ENCODE measurements at regions not wholly inside any gene's neighbourhood (a gene's known extent, or its start where the extent isn't known, plus 50 kb on each side); places are given as distances from the start of the nearest gene placed in this dataset.

DNA sequence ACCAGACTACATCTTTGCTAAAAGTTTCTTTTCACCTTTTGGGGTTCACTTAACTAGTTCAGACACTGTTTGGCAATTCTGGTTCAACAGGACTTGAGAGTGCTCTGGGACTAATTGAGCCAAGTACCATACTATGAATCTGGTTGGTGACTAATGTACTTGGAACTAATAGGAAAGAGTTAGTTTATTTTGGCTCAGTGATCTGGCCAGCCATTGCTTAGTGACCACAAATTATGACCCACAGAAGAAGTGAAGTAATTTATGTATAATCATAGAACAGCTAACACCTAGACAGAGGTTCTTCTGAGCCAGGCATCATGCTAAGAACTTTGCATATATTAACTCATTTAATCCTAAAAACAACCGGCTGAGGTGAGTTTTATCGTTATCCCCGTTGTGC lies 126.5 kb upstream of the JCAD start:
- no peak for DNase-seq (ENCODE audit: extremely low spot score)
- ChIA-PET POLR2A (no interaction called here), CTCF (interaction anchor here (0.6 kb wide), 1 partner anchor 183 kb away, joined by 4 read pairs; no protein-coding TSS in a partner anchor)
- TF ChIP-seq SP1 (IDR thresholded peaks at IDR 0.05), result no peak
- no peak for TF ChIP-seq FOXM1 (IDR thresholded peaks at IDR 0.05; ENCODE audit: borderline replicate concordance)
- TF ChIP-seq L3MBTL2 (conservative IDR thresholded peaks at IDR 0.05), result no peak
- no peak for TF ChIP-seq SUZ12 (IDR thresholded peaks at IDR 0.05)
- TF ChIP-seq LEF1 (IDR thresholded peaks at IDR 0.05; ENCODE audit: borderline replicate concordance), result no peak
- no peak for TF ChIP-seq FOXA1 (IDR thresholded peaks at IDR 0.05)
- no peak for TF ChIP-seq ARNT (IDR thresholded peaks at IDR 0.05)
- no peak for TF ChIP-seq ELF4 (IDR thresholded peaks at IDR 0.05)
- TF ChIP-seq BHLHE40 (IDR thresholded peaks at IDR 0.05; ENCODE audit: borderline replicate concordance), result no peak
- TF ChIP-seq FOXK2 (IDR thresholded peaks at IDR 0.05), result no peak
- TF ChIP-seq TARDBP (IDR thresholded peaks at IDR 0.05), result no peak
- no peak for TF ChIP-seq CTBP1 (IDR thresholded peaks at IDR 0.05; ENCODE audit: borderline replicate concordance)
- no peak for TF ChIP-seq NFRKB (IDR thresholded peaks at IDR 0.05)
- TF ChIP-seq, protein P1, sequence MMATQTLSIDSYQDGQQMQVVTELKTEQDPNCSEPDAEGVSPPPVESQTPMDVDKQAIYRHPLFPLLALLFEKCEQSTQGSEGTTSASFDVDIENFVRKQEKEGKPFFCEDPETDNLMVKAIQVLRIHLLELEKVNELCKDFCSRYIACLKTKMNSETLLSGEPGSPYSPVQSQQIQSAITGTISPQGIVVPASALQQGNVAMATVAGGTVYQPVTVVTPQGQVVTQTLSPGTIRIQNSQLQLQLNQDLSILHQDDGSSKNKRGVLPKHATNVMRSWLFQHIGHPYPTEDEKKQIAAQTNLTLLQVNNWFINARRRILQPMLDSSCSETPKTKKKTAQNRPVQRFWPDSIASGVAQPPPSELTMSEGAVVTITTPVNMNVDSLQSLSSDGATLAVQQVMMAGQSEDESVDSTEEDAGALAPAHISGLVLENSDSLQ (IDR thresholded peaks at IDR 0.05), result no peak
- no peak for TF ChIP-seq ZNF384 (IDR thresholded peaks at IDR 0.05)
- TF ChIP-seq HDGF (IDR thresholded peaks at IDR 0.05; ENCODE audit: borderline replicate concordance), result no peak

DNA sequence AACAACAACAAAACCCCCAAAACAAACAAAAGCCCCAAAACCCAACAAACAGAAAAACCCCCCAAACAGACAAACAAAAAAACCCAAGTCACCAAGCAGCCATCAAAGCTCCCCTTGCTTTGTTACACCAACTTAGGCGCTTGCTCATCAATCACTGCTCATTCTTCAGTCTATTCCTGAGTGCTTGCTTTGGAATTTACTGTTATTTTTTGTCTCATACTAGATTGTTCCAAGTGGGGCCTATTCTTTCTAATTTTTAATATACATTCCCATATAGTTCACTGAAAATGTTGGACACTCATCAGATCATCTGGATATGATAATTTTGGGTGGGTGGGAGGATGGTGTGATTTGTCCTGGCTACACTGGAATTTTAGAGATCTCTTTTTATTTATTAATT lies 126.0 kb upstream of the JCAD start:
- POLR2A ChIA-PET, result no interaction called here

DNA sequence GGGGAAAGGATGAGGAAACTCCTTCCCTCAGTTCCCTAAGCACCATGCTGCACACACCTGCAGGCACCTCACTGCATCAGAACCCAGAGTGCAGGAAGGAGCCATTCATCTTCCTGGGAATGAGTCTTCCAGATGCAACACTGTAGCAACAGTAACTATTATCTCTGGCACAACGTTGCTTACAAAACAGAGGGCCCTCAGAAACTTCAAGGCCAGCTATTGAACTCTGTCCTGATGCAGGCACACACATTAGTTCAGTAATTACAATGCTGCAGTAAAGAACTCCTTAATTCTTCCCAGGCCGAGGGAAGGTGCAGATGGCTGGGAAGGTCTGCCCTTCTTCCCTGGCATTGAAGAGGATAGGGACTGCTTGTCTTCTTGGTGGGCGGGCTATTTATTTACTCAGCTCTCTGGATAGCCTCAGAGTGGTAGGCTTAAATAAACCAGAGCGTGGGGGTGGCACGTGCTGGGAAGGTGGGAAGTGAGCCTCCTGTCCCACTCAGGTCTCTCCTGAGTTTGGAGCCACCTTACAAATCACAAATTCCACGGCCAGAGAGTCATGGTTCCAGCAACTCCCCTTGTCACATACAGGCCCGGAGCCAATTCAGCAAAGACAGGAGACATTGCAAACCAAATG lies 125.1 kb upstream of the JCAD start:
- ChIA-PET CTCF (no interaction called here), POLR2A (no interaction called here)
- TF ChIP-seq FOXK2 (IDR thresholded peaks at IDR 0.05), result no peak
- TF ChIP-seq CTBP1 (IDR thresholded peaks at IDR 0.05; ENCODE audit: borderline replicate concordance), result no peak
- no peak for DNase-seq (ENCODE audit: extremely low spot score)

More for the DNA sequence above, 126.0 kb upstream of the JCAD start:
- TF ChIP-seq FOXK2 (IDR thresholded peaks at IDR 0.05) (no peak), FOXA1 (IDR thresholded peaks at IDR 0.05) (no peak), FOXM1 (IDR thresholded peaks at IDR 0.05; ENCODE audit: borderline replicate concordance) (no peak), CTBP1 (IDR thresholded peaks at IDR 0.05; ENCODE audit: borderline replicate concordance) (no peak), NFRKB (IDR thresholded peaks at IDR 0.05) (no peak), LEF1 (IDR thresholded peaks at IDR 0.05; ENCODE audit: borderline replicate concordance) (no peak), ARNT (IDR thresholded peaks at IDR 0.05) (no peak), TARDBP (IDR thresholded peaks at IDR 0.05) (no peak), L3MBTL2 (conservative IDR thresholded peaks at IDR 0.05) (no peak), SUZ12 (IDR thresholded peaks at IDR 0.05) (no peak), BHLHE40 (IDR thresholded peaks at IDR 0.05; ENCODE audit: borderline replicate concordance) (no peak)
- TF ChIP-seq, protein P1 (IDR thresholded peaks at IDR 0.05), result no peak
- no peak for DNase-seq (ENCODE audit: extremely low spot score)
- CTCF ChIA-PET, result no interaction called here

DNA sequence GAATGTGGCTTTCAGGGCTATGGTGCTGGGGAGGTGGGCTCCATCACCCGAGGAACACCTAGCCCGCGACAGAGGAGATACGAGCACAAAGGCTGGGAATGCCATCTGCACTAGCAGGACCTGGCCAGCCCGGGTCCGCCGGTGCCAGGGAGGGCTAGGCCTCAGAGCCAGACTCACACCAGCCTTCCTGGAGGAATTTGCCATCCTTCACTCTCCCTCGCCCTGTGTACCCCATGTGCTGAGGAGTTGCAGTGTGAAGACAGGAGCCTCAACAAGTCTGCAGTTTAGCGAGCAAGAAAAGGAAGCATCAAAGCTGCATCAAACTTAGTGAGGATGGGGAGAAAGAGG lies 123.6 kb upstream of the JCAD start:
- DNase-seq (ENCODE audit: extremely low spot score), result no peak
- TF ChIP-seq BHLHE40 (IDR thresholded peaks at IDR 0.05; ENCODE audit: borderline replicate concordance), result no peak
- TF ChIP-seq L3MBTL2 (conservative IDR thresholded peaks at IDR 0.05), result no peak
- no peak for TF ChIP-seq FOXA1 (IDR thresholded peaks at IDR 0.05)
- no peak for TF ChIP-seq CTBP1 (IDR thresholded peaks at IDR 0.05; ENCODE audit: borderline replicate concordance)
- no peak for TF ChIP-seq ELF4 (IDR thresholded peaks at IDR 0.05)
- TF ChIP-seq ZNF384 (IDR thresholded peaks at IDR 0.05), result no peak
- TF ChIP-seq FOXK2 (IDR thresholded peaks at IDR 0.05), result no peak
- no peak for TF ChIP-seq SP1 (IDR thresholded peaks at IDR 0.05)
- TF ChIP-seq SUZ12 (IDR thresholded peaks at IDR 0.05), result no peak
- TF ChIP-seq FOXM1 (IDR thresholded peaks at IDR 0.05; ENCODE audit: borderline replicate concordance), result no peak
- TF ChIP-seq ARNT (IDR thresholded peaks at IDR 0.05), result no peak
- no peak for TF ChIP-seq TARDBP (IDR thresholded peaks at IDR 0.05)
- no peak for TF ChIP-seq NFRKB (IDR thresholded peaks at IDR 0.05)
- TF ChIP-seq LEF1 (IDR thresholded peaks at IDR 0.05; ENCODE audit: borderline replicate concordance), result no peak
- TF ChIP-seq HDGF (IDR thresholded peaks at IDR 0.05; ENCODE audit: borderline replicate concordance), result no peak
- TF ChIP-seq, protein P1 (IDR thresholded peaks at IDR 0.05), result no peak
- ChIA-PET CTCF (no interaction called here), POLR2A (no interaction called here)

DNA sequence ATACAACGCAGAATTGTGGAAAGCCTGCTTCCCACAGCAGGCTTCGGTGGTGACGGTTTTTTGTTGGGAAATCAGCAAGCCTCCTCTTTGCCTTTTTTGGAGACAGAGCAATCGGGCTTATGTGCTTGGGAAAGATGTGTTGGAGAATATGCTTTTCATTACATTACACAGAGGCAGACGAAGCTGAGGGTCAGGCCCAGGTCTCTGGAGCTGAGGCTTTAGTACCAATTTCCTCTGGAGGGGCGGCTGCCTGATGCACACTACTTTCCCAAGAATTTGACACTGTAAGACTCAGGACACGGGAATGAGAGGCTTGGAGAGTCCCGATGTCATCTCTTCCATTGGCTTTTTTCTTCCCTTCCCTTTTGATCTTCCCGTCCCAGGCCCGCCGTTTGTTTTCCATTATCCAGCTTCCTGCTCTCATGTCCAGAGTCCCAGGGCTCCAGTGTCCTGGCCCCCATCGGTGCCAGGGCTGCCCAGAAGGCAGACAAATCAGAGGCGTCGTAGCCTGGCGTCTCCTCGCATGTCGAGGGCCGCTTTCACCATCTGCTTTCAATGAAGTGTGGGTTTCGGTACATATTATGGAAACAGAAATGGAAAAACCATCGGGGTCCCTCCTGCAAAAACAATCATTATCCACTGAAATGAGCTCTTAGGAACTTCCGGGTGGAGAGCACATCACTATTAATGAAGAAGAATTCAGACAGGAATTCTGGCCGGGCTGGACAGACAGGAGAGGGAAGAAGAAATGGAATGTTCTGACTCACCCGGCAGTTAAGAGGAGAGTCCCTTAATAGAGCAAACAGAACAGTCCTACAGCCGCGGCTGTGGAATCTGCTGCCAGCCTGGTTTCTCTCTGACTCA lies 123.0 kb upstream of the JCAD start:
- ChIA-PET CTCF (no interaction called here), POLR2A (no interaction called here)
- DNase-seq (ENCODE audit: extremely low spot score), result no peak
- no peak for TF ChIP-seq HDGF (IDR thresholded peaks at IDR 0.05; ENCODE audit: borderline replicate concordance)
- TF ChIP-seq SUZ12 (IDR thresholded peaks at IDR 0.05), result no peak

DNA sequence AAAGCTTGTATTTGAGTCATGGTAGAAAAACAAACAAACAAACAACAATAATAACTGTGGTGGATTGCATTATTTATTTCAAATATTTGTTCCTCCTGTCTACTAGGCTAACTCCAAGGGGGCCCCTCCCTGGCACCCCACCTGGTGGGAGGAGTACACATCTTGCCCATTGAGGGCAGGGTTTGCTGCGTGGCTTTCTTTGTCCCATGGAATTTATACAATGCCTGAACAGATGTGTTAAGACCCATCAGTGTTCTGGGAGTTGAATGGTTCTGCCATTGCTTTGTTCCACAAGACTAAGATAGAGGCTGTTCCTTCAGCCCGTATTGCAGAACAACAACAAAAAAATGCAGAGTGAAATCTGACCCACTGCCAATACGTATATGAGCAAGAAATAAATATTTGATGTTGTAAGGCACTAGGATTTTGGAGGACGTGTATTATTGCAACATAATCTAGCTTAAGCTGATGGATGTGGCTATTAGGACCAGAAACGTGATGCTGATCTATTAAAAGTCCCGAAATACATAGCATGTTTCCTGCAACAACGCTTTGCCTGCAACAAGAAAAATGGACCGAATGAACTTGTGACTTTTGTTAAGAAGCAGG lies 119.1 kb upstream of the JCAD start:
- POLR2A ChIA-PET, result no interaction called here
- DNase-seq (ENCODE audit: extremely low spot score), result no peak
- CTCF ChIA-PET, result no interaction called here
- no peak for TF ChIP-seq ZNF384 (IDR thresholded peaks at IDR 0.05)
- TF ChIP-seq FOXA1 (IDR thresholded peaks at IDR 0.05), result no peak
- TF ChIP-seq LEF1 (IDR thresholded peaks at IDR 0.05; ENCODE audit: borderline replicate concordance), result no peak
- TF ChIP-seq SP1 (IDR thresholded peaks at IDR 0.05), result no peak
- TF ChIP-seq FOXM1 (IDR thresholded peaks at IDR 0.05; ENCODE audit: borderline replicate concordance), result no peak
- TF ChIP-seq ELF4 (IDR thresholded peaks at IDR 0.05), result no peak
- TF ChIP-seq, protein P1 (IDR thresholded peaks at IDR 0.05), result no peak
- TF ChIP-seq L3MBTL2 (conservative IDR thresholded peaks at IDR 0.05), result no peak
- no peak for TF ChIP-seq HDGF (IDR thresholded peaks at IDR 0.05; ENCODE audit: borderline replicate concordance)
- no peak for TF ChIP-seq CTBP1 (IDR thresholded peaks at IDR 0.05; ENCODE audit: borderline replicate concordance)
- no peak for TF ChIP-seq ARNT (IDR thresholded peaks at IDR 0.05)
- no peak for TF ChIP-seq SUZ12 (IDR thresholded peaks at IDR 0.05)
- no peak for TF ChIP-seq NFRKB (IDR thresholded peaks at IDR 0.05)
- TF ChIP-seq BHLHE40 (IDR thresholded peaks at IDR 0.05; ENCODE audit: borderline replicate concordance), result no peak
- TF ChIP-seq FOXK2 (IDR thresholded peaks at IDR 0.05), result no peak
- no peak for TF ChIP-seq TARDBP (IDR thresholded peaks at IDR 0.05)
